ENCODE measurements at regions not wholly inside any gene's neighbourhood (a gene's known extent, or its start where the extent isn't known, plus 50 kb on each side); places are given as distances from the start of the nearest gene placed in this dataset.

DNA sequence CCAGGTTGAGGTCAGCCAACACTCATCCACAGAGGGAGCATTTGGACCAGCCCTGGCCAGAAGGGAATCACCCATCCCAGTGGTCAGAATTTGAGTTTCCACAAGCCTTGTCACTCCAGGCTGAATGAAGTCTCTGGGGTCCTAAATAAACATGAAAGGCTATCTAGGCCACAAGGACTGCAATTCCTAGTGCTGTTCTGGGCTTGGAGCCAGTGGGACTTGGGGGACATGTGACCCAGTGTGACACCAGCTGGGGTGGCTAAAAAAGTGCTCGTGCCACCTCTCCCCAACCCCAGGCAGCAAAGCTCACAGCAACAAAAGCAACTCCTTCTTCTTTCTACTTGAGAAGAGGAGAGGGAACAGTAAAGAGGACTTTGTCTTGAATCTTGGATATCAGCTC, 91.7 kb downstream of the MDH1 start:
- TF ChIP-seq, protein P1, sequence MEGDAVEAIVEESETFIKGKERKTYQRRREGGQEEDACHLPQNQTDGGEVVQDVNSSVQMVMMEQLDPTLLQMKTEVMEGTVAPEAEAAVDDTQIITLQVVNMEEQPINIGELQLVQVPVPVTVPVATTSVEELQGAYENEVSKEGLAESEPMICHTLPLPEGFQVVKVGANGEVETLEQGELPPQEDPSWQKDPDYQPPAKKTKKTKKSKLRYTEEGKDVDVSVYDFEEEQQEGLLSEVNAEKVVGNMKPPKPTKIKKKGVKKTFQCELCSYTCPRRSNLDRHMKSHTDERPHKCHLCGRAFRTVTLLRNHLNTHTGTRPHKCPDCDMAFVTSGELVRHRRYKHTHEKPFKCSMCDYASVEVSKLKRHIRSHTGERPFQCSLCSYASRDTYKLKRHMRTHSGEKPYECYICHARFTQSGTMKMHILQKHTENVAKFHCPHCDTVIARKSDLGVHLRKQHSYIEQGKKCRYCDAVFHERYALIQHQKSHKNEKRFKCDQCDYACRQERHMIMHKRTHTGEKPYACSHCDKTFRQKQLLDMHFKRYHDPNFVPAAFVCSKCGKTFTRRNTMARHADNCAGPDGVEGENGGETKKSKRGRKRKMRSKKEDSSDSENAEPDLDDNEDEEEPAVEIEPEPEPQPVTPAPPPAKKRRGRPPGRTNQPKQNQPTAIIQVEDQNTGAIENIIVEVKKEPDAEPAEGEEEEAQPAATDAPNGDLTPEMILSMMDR (IDR thresholded peaks at IDR 0.05), result no peak
- no peak for TF ChIP-seq POLR2A (IDR thresholded peaks at IDR 0.05)
- no peak for TF ChIP-seq EP300 (IDR thresholded peaks at IDR 0.05)
- no peak for TF ChIP-seq POLR2AphosphoS5 (IDR thresholded peaks at IDR 0.05)

Data from gastroesophageal sphincter (tissue), 3 donors.